ENCODE measurements at regions not wholly inside any gene's neighbourhood (a gene's known extent, or its start where the extent isn't known, plus 50 kb on each side); places are given as distances from the start of the nearest gene placed in this dataset.
"Not testable (repeated sequence)": the region's sequence is repeated elsewhere in the genome, so short reads cannot be mapped to it uniquely, and the experiment has no call there.

- no peak for DNase-seq (ENCODE audit: low read depth in 4 of 4, low spot score in 2 of 4)
Observed at GRCh38 chr5:67897980-67898379, 317.6 kb upstream of the PIK3R1 start.

GRCh38 chr5:67897431-67897830 is 318.1 kb upstream of the PIK3R1 start:
- DNase-seq (ENCODE audit: low read depth in 4 of 4, low spot score in 2 of 4), result no peak

DNA sequence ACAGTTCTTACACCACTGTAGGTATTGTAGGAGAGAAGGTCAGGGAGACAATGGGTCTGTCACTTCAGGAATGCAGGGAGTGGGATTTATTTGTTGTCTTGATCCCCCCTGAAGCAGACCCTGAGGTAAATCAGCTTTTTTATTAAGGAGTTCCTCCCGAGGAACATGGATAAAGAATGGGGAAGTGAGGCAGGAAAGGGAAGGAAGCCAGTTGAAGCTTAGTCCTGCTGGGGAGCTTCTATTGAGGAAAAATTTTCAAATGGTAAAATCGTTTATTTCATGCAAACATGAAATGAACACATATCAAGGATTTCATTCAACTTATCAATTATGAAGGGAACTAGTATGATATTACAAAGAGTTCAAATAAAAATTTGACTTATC is 318.6 kb upstream of the PIK3R1 start:
- no peak for DNase-seq (ENCODE audit: low read depth in 4 of 4, low spot score in 2 of 4)

DNA sequence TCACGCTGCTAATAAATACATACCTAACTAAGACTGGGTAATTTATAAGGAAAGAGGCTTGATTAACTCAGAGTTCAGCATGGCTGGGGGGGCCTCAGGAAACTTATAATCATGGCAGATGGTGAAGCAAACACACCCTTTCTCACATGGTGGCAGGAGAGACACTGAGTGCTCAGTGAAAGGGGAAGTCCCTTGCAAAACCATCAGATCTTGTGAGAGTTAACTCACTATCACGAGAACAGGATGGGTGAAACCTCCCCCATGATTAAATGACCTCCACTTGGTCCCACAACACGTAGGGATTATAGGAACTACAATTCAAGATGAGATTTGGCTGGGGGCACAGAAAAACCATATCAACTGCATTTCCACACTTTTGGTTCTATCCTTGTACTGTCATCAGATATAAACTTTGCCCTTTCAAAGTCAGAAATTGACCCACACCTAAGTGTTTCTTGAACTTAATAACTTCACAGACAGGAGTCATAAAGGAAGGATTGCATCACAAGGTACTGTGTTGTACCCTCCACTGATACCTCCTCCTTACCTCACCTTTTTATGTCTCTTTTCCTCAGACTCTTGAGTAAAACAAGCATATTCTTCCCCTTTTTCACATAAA is 319.1 kb upstream of the PIK3R1 start:
- no peak for DNase-seq (ENCODE audit: low read depth in 4 of 4, low spot score in 2 of 4)

DNA sequence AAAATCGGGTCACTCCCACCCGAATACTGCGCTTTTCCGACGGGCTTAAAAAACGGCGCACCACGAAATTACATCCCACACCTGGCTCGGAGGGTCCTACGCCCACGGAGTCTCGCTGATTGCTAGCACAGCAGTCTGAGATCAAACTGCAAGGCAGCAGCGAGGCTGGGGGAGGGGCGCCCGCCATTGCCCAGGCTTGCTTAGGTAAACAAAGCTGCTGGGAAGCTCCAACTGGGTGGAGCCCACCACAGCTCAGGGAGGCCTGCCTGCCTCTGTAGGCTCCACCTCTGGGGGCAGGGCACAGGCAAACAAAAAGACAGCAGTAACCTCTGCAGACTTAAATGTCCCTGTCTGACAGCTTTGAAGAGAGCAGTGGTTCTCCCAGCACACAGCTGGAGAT is 325.7 kb upstream of the PIK3R1 start:
- DNase-seq (ENCODE audit: low read depth in 4 of 4, low spot score in 2 of 4), result not testable (repeated sequence)

DNA sequence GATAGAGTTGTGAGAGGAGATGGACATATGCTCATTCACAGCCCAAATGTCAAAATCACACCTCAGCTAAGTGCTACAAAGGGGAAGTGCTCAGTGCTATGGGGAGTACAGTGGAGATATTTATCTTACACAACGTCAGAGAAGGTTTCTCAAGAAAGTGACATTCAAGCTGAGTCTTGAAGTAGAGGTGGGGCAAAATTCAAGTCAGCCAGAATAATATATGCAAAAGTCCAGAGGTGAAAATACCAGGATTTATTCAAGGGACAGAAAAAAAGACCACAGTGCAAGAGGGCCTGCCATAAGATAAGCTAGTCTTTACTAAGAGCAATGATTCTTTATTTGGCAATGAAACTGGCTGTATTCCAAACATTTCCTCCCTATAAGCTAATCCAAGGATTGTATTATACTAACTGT is 327.8 kb upstream of the PIK3R1 start:
- no peak for DNase-seq (ENCODE audit: low read depth in 4 of 4, low spot score in 2 of 4)

GRCh38 chr5:67886761-67887160 is 328.8 kb upstream of the PIK3R1 start:
- no peak for DNase-seq (ENCODE audit: low read depth in 4 of 4, low spot score in 2 of 4)

GRCh38 chr5:67880876-67881275 is 334.7 kb upstream of the PIK3R1 start:
- no peak for DNase-seq (ENCODE audit: low read depth in 4 of 4, low spot score in 2 of 4)

DNA sequence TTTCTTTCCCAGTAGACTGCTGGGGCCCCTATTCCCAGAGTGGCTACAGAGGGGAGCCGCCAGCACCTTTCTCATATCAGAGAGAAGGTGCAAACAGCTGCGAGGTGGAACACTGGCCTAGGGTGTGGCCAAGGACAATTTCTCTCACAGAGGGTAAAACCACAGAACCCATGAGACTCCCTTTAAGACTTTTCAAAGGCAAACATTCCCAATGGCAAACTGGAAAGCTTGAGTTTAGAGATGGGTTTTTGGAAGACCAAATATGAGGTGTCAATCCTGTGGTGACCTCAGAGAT is 335.1 kb upstream of the PIK3R1 start:
- no peak for DNase-seq (ENCODE audit: low read depth in 4 of 4, low spot score in 2 of 4)

- DNase-seq (ENCODE audit: low read depth in 4 of 4, low spot score in 2 of 4), result no peak
Observed at GRCh38 chr5:67879620-67880510, 335.7 kb upstream of the PIK3R1 start.

- no peak for DNase-seq (ENCODE audit: low read depth in 4 of 4, low spot score in 2 of 4)
Observed at GRCh38 chr5:67878933-67879332, 336.6 kb upstream of the PIK3R1 start.

- no peak for DNase-seq (ENCODE audit: low read depth in 4 of 4, low spot score in 2 of 4)
Observed at GRCh38 chr5:67876371-67876770, 339.2 kb upstream of the PIK3R1 start.

DNA sequence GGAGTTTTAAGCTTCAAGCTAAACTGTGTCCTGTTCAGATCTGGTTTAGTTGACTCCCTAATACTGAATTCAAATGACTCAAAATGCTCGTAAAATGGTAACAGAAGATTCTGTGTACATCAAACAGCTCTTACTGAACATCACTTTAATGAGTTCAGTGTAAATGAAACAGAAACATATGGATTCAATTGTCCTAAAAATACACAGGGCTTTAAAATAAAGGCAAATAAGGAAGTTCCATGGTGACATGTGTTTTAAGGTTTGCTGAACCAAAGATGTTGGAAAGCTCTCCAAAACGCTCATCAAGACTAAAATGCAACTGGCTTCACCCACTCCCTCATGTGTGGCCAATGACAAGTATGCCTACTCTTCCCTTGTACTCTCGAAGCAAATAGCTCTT is 340.0 kb upstream of the PIK3R1 start:
- no peak for DNase-seq (ENCODE audit: low read depth in 4 of 4, low spot score in 2 of 4)

GRCh38 chr5:67873935-67874334 is 341.6 kb upstream of the PIK3R1 start:
- no peak for DNase-seq (ENCODE audit: low read depth in 4 of 4, low spot score in 2 of 4)

- no peak for DNase-seq (ENCODE audit: low read depth in 4 of 4, low spot score in 2 of 4)
Observed at GRCh38 chr5:67870662-67871061, 344.9 kb upstream of the PIK3R1 start.

- not testable (repeated sequence) for DNase-seq (ENCODE audit: low read depth in 4 of 4, low spot score in 2 of 4)
Observed at GRCh38 chr5:67864335-67864734, 351.2 kb upstream of the PIK3R1 start.

DNA sequence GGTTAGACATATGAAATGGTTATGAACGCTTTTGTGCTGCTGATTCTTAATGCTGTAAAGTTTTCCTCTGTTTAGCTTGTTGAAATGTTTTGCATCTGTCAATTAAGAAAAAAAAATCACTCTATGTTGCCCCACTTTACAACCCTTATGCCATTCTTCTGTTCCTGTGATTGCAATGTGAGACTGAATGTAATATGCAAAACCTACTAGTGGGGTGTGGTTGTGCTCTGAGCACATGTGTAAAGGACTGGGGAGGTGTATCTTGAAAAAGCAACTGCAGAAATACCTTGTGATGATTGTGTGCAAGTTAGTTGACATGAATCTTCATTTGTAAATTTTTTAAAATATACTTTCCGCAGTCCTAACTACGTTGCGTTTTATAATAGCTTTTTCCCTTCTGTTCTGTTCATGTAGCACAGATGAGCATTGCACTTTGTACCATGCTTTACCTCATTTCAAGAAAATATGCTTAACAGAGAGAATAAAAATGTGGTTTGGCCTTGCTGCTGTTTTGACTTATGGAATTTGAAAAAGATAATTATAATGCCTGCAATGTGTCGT is 357.0 kb upstream of the PIK3R1 start:
- no peak for DNase-seq (ENCODE audit: low read depth in 4 of 4, low spot score in 2 of 4)

- no peak for DNase-seq (ENCODE audit: low read depth in 4 of 4, low spot score in 2 of 4)
Observed at GRCh38 chr5:67857502-67857901, 358.1 kb upstream of the PIK3R1 start.

- no peak for DNase-seq (ENCODE audit: low read depth in 4 of 4, low spot score in 2 of 4)
Observed at GRCh38 chr5:67855523-67855922, 360.0 kb upstream of the PIK3R1 start.

GRCh38 chr5:67850906-67851305 is 364.6 kb upstream of the PIK3R1 start:
- DNase-seq (ENCODE audit: low read depth in 4 of 4, low spot score in 2 of 4), result not testable (repeated sequence)

GRCh38 chr5:67844924-67845323 is 370.6 kb upstream of the PIK3R1 start:
- no peak for DNase-seq (ENCODE audit: low read depth in 4 of 4, low spot score in 2 of 4)

DNA sequence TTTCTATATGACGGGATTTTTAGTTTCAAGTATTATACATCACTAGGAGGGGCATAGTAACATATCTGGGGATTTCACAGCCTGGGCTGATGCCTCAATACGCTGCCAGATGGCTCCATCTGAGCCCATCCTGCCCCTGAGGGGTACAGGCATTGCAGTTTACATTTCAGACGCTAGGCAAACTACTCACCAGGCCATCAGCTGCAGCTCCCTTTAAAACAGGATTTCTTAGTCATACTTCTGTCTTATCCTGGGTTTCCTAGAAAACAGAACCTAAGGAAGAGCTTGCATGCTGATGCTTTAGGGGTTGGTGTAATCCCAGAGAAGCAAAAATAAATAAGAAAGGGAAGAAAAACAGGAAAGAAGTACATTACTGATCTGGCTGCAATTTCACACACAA is 372.8 kb upstream of the PIK3R1 start:
- no peak for DNase-seq (ENCODE audit: low read depth in 4 of 4, low spot score in 2 of 4)
